GM12875 (cell line): ENCODE measurements at regions not wholly inside any gene's neighbourhood (a gene's known extent, or its start where the extent isn't known, plus 50 kb on each side); places are given as distances from the start of the nearest gene placed in this dataset.

ENCODE experiments used
- H3K4me3 ChIP-seq: one replicate; pipeline ENCODE4 v1.5.1; 2011; ENCODE audit warnings: low read depth, low read length, control low read depth
- CTCF ChIP-seq: IDR thresholded peaks from 2 replicates; pipeline ENCODE4 v1.5.1; 2011; ENCODE audit warnings: low read depth, mild to moderate bottlenecking, control low read depth, inconsistent platforms, low read length, moderate library complexity, borderline replicate concordance; ENCODE audit not compliant: insufficient read depth

DNA sequence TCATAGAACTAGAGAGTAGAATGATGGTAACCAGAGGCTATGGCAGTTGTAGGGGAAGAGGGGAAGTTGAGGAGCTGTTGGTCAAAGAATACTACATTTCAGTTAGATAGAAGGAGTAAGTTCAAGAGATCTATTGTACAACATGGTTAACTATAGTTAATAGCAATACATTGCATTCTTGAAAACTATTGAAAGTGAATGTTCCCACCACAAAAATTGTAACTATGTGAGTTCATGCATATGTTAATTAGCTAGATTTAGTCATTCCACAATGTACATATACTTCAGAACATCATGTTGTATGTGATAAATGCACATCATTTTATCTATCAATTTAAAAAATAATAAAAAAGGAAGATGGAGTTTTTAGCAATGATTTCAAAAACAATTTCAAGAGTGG lies 125.3 kb upstream of the IL15 start:
- no peak overlapping the region for H3K4me3 ChIP-seq
- no peak for TF ChIP-seq CTCF

GRCh38 chr4:141513866-141514265 lies 122.5 kb upstream of the IL15 start:
- no peak for TF ChIP-seq CTCF

GRCh38 chr4:141518222-141518621 lies 118.2 kb upstream of the IL15 start:
- H3K4me3 ChIP-seq = no peak overlapping the region
- no peak for TF ChIP-seq CTCF

More at GRCh38 chr4:141513866-141514265, 122.5 kb upstream of the IL15 start:
- no peak overlapping the region for H3K4me3 ChIP-seq

GRCh38 chr4:141524116-141524515 lies 112.3 kb upstream of the IL15 start:
- no peak overlapping the region for H3K4me3 ChIP-seq
- no peak for TF ChIP-seq CTCF

DNA sequence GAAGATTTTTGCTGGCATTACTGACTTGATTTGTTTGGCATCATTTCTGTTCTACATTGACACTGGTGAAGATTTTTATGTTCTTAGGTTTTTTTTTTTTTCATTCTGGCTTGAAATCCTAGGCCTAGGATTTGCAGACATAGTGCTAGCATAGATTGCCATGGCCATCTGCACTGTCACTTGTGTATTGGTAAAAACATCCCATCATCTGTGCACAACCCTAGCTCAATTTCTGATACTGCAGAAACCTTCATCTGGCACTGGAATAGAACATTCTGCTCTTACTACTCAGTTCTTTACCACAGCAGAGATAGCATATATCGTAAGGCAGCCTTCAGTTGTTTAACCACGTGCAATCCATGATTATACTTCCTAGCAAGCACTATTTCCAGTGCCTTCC lies 111.5 kb upstream of the IL15 start:
- no peak overlapping the region for H3K4me3 ChIP-seq
- no peak for TF ChIP-seq CTCF

- H3K4me3 ChIP-seq = no peak overlapping the region
- no peak for TF ChIP-seq CTCF
These were observed 105.8 kb upstream of the IL15 start for GRCh38 chr4:141530627-141531026.

DNA sequence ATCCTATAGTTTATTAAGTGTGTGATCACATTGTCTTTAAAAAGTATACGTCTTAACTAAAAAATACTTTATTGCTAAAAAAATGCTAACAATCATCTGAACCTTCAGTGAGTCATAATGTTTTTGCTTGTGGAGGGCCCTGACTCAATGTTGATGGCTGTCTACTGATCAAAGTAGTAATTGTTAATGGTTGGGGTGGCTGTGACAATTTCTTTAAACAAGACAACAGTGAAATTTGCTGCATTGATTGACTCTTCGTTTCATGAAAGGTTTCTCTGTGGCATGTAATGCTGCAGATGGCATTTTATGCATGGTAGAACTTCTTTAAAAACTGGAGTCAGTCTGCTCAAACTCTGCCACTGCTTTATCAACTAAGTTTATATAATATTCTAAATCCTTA lies 101.4 kb upstream of the IL15 start:
- no peak overlapping the region for H3K4me3 ChIP-seq
- TF ChIP-seq CTCF = no peak
